GM23248 (cell line): ENCODE measurements at regions not wholly inside any gene's neighbourhood (a gene's known extent, or its start where the extent isn't known, plus 50 kb on each side); places are given as distances from the start of the nearest gene placed in this dataset.

Source experiments
- EZH2 ChIP-seq: fragments of 200-600 bp; sonication (generic); IDR thresholded peaks from 2 replicates; pipeline ENCODE4 v1.6.1; 2018; ENCODE audit warnings: antibody characterized with exemption, mild to moderate bottlenecking; ENCODE audit not compliant: insufficient read depth, poor library complexity, severe bottlenecking
- EZH2phosphoT487 ChIP-seq: fragments of 200-600 bp; sonication (generic); IDR thresholded peaks from 2 replicates; pipeline ENCODE4 v1.6.1; 2018; ENCODE audit warnings: antibody characterized with exemption, moderate library complexity, mild to moderate bottlenecking, low read depth; ENCODE audit not compliant: insufficient read depth

DNA sequence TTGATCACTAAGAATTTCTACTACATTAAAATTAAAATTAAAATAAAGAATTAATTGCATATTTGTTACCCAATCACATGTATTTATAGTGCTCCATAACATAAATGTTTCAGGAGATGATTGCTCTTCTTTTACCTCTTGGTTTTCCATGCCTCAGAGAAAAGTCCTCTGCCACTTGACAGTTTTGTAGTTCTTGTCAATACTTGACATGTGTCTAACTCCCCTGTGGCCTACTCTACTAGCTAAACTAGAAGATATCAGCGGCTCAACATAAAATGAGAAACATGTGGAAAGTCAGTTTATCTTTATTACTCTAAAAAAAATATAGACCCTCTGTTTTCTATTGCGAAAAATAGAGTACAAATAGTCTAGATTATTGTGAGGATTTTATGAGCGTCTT is 650.6 kb upstream of the NUDT12 start:
- TF ChIP-seq EZH2phosphoT487 (no peak), EZH2 (no peak)
